ENCODE measurements at regions not wholly inside any gene's neighbourhood (a gene's known extent, or its start where the extent isn't known, plus 50 kb on each side); places are given as distances from the start of the nearest gene placed in this dataset.

GRCh38 chr16:73315645-73316044 is 267.7 kb upstream of the ZFHX3 start:
- DNase-seq (ENCODE audit: insufficient read length), result peak; percentile 18
- TF ChIP-seq POLR2A (IDR thresholded peaks at IDR 0.05; ENCODE audit: low read depth, low read length) (no peak), TAF1 (IDR thresholded peaks at IDR 0.05; ENCODE audit: borderline replicate concordance, low read depth, low read length) (no peak), POLR2AphosphoS5 (IDR thresholded peaks at IDR 0.05; ENCODE audit: low read depth, low read length) (no peak)
- peak; percentile 74 for FAIRE-seq

DNA sequence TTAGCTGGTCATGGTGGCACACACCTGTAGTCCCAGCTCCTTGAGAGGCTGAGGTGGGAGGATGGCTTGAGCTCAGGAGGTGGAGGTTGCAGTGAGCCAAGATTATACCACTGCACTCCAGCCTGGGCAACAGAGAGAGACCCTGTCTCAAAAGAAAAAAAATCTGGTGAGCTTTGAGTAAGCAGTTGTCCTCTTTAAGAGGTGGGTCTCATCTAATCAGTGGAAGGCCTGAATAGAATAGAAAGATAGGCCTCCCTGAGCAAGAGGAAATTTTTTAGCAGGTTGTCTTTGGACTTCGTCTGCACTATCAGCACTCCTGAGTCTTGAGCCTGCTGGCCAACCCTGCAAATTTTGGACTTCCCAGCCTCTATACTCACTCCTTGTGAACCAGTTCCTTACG is 266.0 kb upstream of the ZFHX3 start:
- TF ChIP-seq TAF1 (IDR thresholded peaks at IDR 0.05; ENCODE audit: borderline replicate concordance, low read depth, low read length), result no peak
- FAIRE-seq (no peak), DNase-seq (ENCODE audit: insufficient read length) (no peak)

DNA sequence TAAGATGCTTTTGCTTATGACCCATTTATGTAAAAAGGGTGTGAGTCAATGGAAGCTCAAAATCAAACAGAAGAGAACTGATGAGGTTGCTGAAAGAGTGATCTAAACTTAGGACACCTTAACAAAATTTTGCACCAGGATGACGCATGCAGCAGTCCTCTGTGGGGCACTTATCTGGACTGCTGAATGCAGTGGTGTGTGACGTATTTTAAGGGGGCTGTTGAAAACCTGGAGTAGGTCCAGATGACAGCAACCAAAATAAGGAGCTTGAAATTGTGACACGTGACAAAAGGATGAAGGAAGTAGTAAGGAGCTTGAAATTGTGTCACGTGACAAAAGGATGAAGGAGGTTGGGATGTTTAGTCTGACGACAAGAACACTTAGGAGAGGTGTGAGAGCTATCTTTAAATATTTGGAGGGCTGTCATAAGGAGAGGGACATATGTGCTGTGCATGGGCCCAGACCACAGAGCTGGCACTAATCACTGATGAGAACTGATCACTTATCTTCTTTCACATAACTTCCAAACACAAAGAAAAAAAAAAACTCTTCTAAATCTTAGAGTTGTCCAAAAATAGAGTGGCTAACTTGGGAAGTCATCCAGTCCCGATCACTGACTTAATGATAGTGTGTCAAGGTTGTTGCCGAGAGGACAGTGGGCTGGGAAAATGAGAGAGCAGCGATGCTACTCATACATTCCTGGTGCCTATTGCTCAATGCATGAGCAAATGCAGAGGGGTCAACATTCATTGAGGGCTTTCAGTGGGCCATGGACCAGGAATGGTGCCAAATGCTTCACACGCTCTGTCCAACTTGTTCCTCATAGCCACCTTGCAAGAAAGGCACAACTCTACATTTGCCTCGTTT is 264.2 kb upstream of the ZFHX3 start:
- DNase-seq (ENCODE audit: insufficient read length), result no peak

GRCh38 chr16:73308771-73309170 is 260.8 kb upstream of the ZFHX3 start:
- TF ChIP-seq POLR2AphosphoS5 (IDR thresholded peaks at IDR 0.05; ENCODE audit: low read depth, low read length), result no peak
- no peak for TF ChIP-seq TAF1 (IDR thresholded peaks at IDR 0.05; ENCODE audit: borderline replicate concordance, low read depth, low read length)
- no peak for TF ChIP-seq POLR2A (IDR thresholded peaks at IDR 0.05; ENCODE audit: low read depth, low read length)
- FAIRE-seq (no peak), DNase-seq (ENCODE audit: insufficient read length) (no peak)

More for the DNA sequence above, 264.2 kb upstream of the ZFHX3 start:
- TF ChIP-seq POLR2AphosphoS5 (IDR thresholded peaks at IDR 0.05; ENCODE audit: low read depth, low read length), result no peak
- no peak for FAIRE-seq

GRCh38 chr16:73306901-73307413 is 259.0 kb upstream of the ZFHX3 start:
- TF ChIP-seq TAF1 (IDR thresholded peaks at IDR 0.05; ENCODE audit: borderline replicate concordance, low read depth, low read length), result no peak
- TF ChIP-seq POLR2A (IDR thresholded peaks at IDR 0.05; ENCODE audit: low read depth, low read length), result no peak
- TF ChIP-seq POLR2AphosphoS5 (IDR thresholded peaks at IDR 0.05; ENCODE audit: low read depth, low read length), result no peak
- FAIRE-seq (peak; percentile 9), DNase-seq (ENCODE audit: insufficient read length) (no peak)

DNA sequence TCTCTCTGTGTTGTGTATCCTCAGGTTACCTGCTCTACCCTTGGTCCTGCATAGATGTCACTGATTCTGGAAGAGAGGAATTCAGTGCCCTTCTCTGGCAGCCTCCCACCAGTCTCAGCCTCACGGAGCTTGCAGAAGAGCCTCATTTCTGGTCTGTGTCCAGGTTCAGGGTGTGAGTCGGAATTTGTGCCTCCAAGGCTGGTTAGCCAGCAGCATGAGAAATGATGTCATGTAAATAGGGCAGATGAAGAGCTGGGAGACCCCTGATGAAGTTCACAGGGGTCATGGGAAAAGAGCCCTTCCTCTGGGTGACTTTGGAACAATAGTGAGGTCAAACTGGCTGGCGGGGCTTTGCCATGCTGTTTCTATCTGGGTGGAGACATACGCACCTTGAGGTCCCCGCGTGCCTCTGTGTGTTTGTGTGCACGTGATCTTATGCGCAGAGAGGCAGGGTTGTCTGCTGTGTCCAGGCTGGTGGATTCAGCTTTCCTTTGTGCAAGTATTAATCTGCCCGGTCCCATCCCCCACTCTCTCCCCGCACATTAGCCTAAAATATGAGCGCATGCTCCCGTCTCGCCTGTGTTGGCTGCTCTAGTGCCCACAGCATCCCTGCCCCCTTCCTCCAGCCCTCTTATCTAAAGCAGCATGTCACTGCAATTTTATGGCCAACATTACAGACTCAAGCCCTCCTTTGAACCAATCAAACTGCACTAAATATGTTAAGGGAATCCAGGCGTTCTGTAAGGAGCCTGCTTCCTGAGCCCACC is 256.3 kb upstream of the ZFHX3 start:
- TF ChIP-seq POLR2AphosphoS5 (IDR thresholded peaks at IDR 0.05; ENCODE audit: low read depth, low read length) (no peak), TAF1 (IDR thresholded peaks at IDR 0.05; ENCODE audit: borderline replicate concordance, low read depth, low read length) (no peak), POLR2A (IDR thresholded peaks at IDR 0.05; ENCODE audit: low read depth, low read length) (no peak)
- FAIRE-seq (no peak), DNase-seq (ENCODE audit: insufficient read length) (no peak)

DNA sequence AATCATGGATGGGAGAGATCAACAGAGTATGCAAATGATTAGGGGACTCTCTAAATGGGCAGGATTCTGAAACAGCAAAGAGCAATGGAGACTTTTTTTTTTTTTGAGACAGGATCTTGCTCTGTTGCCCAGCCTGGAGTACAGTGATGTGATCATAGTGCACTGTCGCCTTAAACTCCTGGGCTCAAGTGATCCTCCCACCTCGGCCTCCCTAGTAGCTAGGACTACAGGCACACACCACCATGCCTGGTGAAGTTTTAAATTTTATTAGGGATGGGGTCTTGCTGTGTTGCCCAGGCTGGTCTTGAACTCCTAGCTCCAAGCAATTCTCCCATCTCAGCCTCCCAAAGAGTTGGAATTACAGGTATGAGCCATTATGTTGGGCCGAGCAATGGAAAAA is 255.0 kb upstream of the ZFHX3 start:
- FAIRE-seq, result no peak
- no peak for DNase-seq (ENCODE audit: insufficient read length)
- TF ChIP-seq POLR2A (IDR thresholded peaks at IDR 0.05; ENCODE audit: low read depth, low read length) (no peak), POLR2AphosphoS5 (IDR thresholded peaks at IDR 0.05; ENCODE audit: low read depth, low read length) (no peak), TAF1 (IDR thresholded peaks at IDR 0.05; ENCODE audit: borderline replicate concordance, low read depth, low read length) (no peak)

DNA sequence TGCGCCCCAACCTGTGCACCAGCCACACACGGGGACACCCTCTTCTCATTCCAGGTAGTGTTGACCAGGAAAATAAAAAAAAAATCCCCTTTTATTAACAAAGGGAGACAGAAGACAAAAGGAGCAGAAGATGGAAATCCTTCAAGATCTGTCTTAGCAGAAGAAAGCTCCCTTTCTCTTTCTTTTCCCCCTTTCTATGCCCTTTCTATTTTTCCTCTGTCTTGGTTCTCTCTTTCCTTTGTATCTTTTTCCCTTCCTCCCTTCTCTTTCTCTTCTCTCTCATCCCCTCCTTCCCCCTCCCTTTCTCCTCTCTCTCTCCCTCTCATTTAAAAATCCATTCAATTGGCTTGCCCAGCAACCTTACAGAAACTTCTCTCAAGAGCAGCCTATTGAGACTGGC is 254.1 kb upstream of the ZFHX3 start:
- FAIRE-seq, result no peak
- DNase-seq (ENCODE audit: insufficient read length), result no peak
- TF ChIP-seq POLR2A (IDR thresholded peaks at IDR 0.05; ENCODE audit: low read depth, low read length), result no peak
- no peak for TF ChIP-seq TAF1 (IDR thresholded peaks at IDR 0.05; ENCODE audit: borderline replicate concordance, low read depth, low read length)
- TF ChIP-seq POLR2AphosphoS5 (IDR thresholded peaks at IDR 0.05; ENCODE audit: low read depth, low read length), result no peak

DNA sequence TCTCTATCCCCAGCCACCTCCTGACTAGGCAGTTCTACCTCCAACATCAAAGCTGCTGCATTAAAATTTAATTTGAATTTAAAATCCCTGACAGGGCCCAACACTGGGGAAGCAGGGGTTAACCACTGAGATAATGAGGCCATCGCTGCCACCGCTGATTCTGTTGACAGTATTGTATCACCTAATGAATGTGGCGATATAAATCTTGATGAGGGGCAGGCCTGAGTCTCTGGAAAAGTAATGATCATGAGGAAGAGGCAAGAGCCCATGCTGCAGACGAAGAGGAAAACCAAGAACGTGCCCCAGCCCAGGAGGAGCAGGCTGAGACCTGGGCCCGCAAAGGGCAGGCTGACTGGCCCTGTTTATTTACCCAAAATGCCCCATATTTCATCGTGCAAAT is 251.4 kb upstream of the ZFHX3 start:
- DNase-seq (ENCODE audit: insufficient read length) (no peak), FAIRE-seq (no peak)
- TF ChIP-seq POLR2A (IDR thresholded peaks at IDR 0.05; ENCODE audit: low read depth, low read length) (no peak), POLR2AphosphoS5 (IDR thresholded peaks at IDR 0.05; ENCODE audit: low read depth, low read length) (no peak), TAF1 (IDR thresholded peaks at IDR 0.05; ENCODE audit: borderline replicate concordance, low read depth, low read length) (no peak)

DNA sequence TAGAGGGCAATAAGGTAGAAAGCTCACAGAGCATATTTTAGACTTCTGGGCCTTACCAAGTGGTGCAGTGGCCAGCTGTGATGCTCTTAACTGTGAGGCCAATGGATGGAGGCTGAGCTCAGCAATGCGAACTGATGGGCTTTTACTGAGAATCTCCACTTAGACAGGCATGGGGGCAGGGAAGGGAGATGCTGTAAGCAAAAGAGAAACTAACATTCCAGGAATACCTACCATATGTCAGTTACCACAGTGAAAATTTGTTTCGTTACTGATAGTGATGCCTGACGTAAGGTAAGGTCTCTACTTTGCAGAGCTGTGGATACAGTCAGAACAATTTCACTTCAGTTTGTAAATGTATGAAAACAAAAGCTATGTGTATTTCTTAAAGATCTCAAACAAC is 250.6 kb upstream of the ZFHX3 start:
- FAIRE-seq (no peak), DNase-seq (ENCODE audit: insufficient read length) (no peak)
- TF ChIP-seq POLR2A (IDR thresholded peaks at IDR 0.05; ENCODE audit: low read depth, low read length) (no peak), TAF1 (IDR thresholded peaks at IDR 0.05; ENCODE audit: borderline replicate concordance, low read depth, low read length) (no peak), POLR2AphosphoS5 (IDR thresholded peaks at IDR 0.05; ENCODE audit: low read depth, low read length) (no peak)

GRCh38 chr16:73290258-73290657 is 242.3 kb upstream of the ZFHX3 start:
- TF ChIP-seq TAF1 (IDR thresholded peaks at IDR 0.05; ENCODE audit: borderline replicate concordance, low read depth, low read length) (no peak), POLR2AphosphoS5 (IDR thresholded peaks at IDR 0.05; ENCODE audit: low read depth, low read length) (no peak), POLR2A (IDR thresholded peaks at IDR 0.05; ENCODE audit: low read depth, low read length) (no peak)
- DNase-seq (ENCODE audit: insufficient read length) (no peak), FAIRE-seq (no peak)

DNA sequence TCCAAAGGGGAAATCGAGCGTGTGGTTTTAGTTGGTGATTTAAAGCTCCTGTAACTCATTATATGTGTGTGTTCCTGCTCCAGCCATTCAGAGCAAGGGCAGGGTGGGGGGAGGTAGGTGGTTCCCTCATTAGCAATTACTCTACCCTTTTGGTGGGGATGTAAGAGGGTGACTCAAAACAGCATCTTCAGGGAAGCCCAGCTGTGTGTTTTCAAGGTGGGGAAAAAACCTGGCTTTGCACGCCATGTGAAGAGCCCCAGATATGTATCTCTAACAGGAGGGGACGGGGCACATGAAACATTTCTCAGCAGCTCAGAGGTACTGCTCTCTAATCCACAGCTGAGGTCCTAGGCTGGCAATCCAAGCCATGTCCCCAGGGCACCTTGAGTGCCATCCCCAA is 241.3 kb upstream of the ZFHX3 start:
- DNase-seq (ENCODE audit: insufficient read length) (no peak), FAIRE-seq (peak; percentile 91)
- TF ChIP-seq POLR2A (IDR thresholded peaks at IDR 0.05; ENCODE audit: low read depth, low read length), result peak; percentile 57
- peak; percentile 55; the same call in 1 of the 2 replicates for TF ChIP-seq POLR2AphosphoS5 (IDR thresholded peaks at IDR 0.05; ENCODE audit: low read depth, low read length)
- no peak for TF ChIP-seq TAF1 (IDR thresholded peaks at IDR 0.05; ENCODE audit: borderline replicate concordance, low read depth, low read length)
